ENCODE measurements at regions not wholly inside any gene's neighbourhood (a gene's known extent, or its start where the extent isn't known, plus 50 kb on each side); places are given as distances from the start of the nearest gene placed in this dataset.

DNA sequence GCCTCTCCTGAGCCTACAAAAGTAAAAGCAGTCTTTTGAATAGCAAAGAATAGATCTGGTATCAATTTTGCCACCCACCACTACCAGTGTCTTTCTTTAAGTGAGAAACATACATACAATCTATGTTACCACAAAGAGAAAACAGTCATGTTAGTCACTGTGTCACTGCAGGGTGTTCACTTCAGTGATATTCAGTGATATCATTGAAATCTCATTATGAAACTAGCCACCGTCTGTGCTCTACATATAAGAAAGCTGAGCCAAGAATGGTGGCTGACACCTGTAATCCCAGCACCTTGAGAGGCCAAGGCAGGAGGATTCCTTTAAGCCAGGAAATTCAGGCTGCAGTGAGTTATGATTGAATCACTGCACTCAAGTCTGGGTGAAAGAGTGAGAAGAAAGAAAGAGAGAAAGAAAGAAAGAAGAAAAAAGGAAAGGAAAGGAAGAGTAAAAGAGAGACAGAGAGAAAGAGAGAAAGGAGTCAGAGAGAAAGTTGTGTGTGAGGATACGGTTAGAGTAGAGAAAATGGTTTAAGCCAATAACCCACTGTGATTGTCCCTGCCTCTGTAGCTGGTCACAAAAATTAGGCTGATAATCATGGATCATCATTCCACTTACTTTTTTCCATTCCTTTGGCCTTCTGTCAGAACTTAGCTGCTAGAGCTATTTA lies 847.1 kb downstream of the FAM181B start:
- Histone ChIP-seq H3K9me2 (ENCODE audit: insufficient read depth, low read length) (no peaks in the 10 kb centered on the region), H3K4me2 (ENCODE audit: low read length) (no peak overlapping the region), H2AFZ (ENCODE audit: low read length) (no peak overlapping the region), H4K20me1 (ENCODE audit: insufficient read depth, low read length) (no peaks in the 10 kb centered on the region), H3K4me3 (ENCODE audit: low read depth, low read length, poor library complexity, severe bottlenecking) (no peak overlapping the region), H3K9me3 (ENCODE audit: low read length) (no peaks in the 10 kb centered on the region), H3K79me2 (ENCODE audit: insufficient read depth, low read depth, low read length) (no peaks in the 10 kb centered on the region), H3K27ac (ENCODE audit: low read depth, low read length, poor library complexity, severe bottlenecking) (no peak overlapping the region), H3K4me1 (ENCODE audit: insufficient read depth, low read length, poor library complexity, severe bottlenecking) (no peaks in the 10 kb centered on the region), H3K36me3 (ENCODE audit: insufficient read depth, low read length) (no peaks in the 10 kb centered on the region)
- TF ChIP-seq EZH2phosphoT487 (IDR thresholded peaks at IDR 0.05; ENCODE audit: borderline replicate concordance, low read depth, low read length) (no peak), CTCF (conservative IDR thresholded peaks at IDR 0.05; ENCODE audit: low read length) (no peak)
- intact Hi-C loops (cut with micrococcal nuclease; ENCODE audit: unreplicated experiment) = no loop called here
- CTCF ChIA-PET (ENCODE audit: unreplicated experiment) = interaction anchor here (1.0 kb wide), 1 partner anchor 13 kb away, joined by 3 read pairs; no protein-coding TSS in a partner anchor
- no peak for DNase-seq (ENCODE audit: low spot score)
- BruUV-seq (replicated peaks) = no TSS peak
- POLR2A ChIA-PET = interaction anchor here (0.7 to 1.7 kb wide), 2 partner anchors 12 to 588 kb away, joined by 3 to 4 read pairs; no protein-coding TSS in a partner anchor

DNA sequence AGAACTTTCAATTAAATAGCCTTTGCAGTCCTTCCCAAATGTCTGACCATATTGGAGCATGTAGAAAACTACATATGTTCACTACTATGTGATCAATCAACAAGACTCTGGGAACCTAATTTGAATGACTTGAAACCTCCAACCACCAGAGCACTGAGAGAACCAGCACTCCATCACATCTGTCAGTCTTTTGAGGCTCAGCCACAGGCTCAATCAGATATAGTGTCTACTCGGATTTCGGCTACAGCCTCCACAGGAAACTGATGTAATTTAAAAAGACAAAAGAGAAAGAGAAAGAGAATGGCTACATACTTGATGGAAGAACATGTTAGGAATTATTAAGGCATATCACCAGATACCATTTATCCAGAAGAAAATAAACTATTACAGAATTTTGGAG lies 859.0 kb downstream of the FAM181B start:
- BruUV-seq (replicated peaks) = no TSS peak
- H3K4me3 ChIP-seq (ENCODE audit: low read depth, low read length, poor library complexity, severe bottlenecking) = no peak overlapping the region
- TF ChIP-seq EZH2phosphoT487 (IDR thresholded peaks at IDR 0.05; ENCODE audit: borderline replicate concordance, low read depth, low read length) = no peak
- no peak overlapping the region for H3K27ac ChIP-seq (ENCODE audit: low read depth, low read length, poor library complexity, severe bottlenecking)
- POLR2A ChIA-PET = interaction anchor here (0.6 to 1.6 kb wide), 2 partner anchors 13 to 729 kb away, joined by 3 to 4 read pairs; no protein-coding TSS in a partner anchor
- peak overlapping the region; percentile 38 for H3K4me2 ChIP-seq (ENCODE audit: low read length)
- H2AFZ ChIP-seq (ENCODE audit: low read length) = no peak overlapping the region
- intact Hi-C loops (cut with micrococcal nuclease; ENCODE audit: unreplicated experiment) = no loop called here
- H3K9me3 ChIP-seq (ENCODE audit: low read length) = peaks cover 4% of the 10 kb centered on the region; the same call in 1 of the 2 replicates
- no peaks in the 10 kb centered on the region for H4K20me1 ChIP-seq (ENCODE audit: insufficient read depth, low read length)
- H3K36me3 ChIP-seq (ENCODE audit: insufficient read depth, low read length) = no peaks in the 10 kb centered on the region
- H3K9me2 ChIP-seq (ENCODE audit: insufficient read depth, low read length) = no peaks in the 10 kb centered on the region
- H3K4me1 ChIP-seq (ENCODE audit: insufficient read depth, low read length, poor library complexity, severe bottlenecking) = peaks cover 33% of the 10 kb centered on the region
- no peaks in the 10 kb centered on the region for H3K79me2 ChIP-seq (ENCODE audit: insufficient read depth, low read depth, low read length)
- peak; percentile 46 for DNase-seq (ENCODE audit: low spot score)
- CTCF ChIA-PET (ENCODE audit: unreplicated experiment) = no interaction called here

DNA sequence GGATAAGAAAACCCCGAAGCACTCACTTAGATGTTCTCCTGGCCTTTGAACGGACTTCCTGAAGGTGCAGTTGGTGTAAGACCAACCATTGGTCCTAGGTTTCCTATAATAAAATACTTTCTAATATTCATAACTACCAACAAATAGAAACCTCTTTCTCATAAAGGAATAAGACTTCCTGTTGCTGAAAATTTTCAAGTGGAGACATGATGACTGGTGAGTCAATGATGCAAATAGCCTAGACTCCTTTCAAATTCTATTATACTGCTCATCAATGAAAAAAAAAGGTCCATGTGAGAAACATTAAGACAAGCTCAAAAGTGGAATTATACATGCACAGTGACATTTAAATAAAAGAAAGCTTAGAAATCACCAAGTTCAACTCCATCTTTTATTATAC lies 862.8 kb downstream of the FAM181B start:
- POLR2A ChIA-PET = interaction anchor here (0.7 to 1.5 kb wide), 4 partner anchors 11 to 53 kb away, joined by 3 to 4 read pairs (median 3); no protein-coding TSS in a partner anchor
- no TSS peak for BruUV-seq (replicated peaks)
- peaks cover 49% of the 10 kb centered on the region for H3K4me1 ChIP-seq (ENCODE audit: insufficient read depth, low read length, poor library complexity, severe bottlenecking)
- no peaks in the 10 kb centered on the region for H3K36me3 ChIP-seq (ENCODE audit: insufficient read depth, low read length)
- H3K9me2 ChIP-seq (ENCODE audit: insufficient read depth, low read length) = no peaks in the 10 kb centered on the region
- TF ChIP-seq CTCF (conservative IDR thresholded peaks at IDR 0.05; ENCODE audit: low read length) = no peak
- TF ChIP-seq EZH2phosphoT487 (IDR thresholded peaks at IDR 0.05; ENCODE audit: borderline replicate concordance, low read depth, low read length) = no peak
- H3K79me2 ChIP-seq (ENCODE audit: insufficient read depth, low read depth, low read length) = no peaks in the 10 kb centered on the region
- peak overlapping the region; percentile 58 for H3K4me3 ChIP-seq (ENCODE audit: low read depth, low read length, poor library complexity, severe bottlenecking)
- no peak overlapping the region; the same call in 1 of the 2 replicates for H2AFZ ChIP-seq (ENCODE audit: low read length)
- H3K4me2 ChIP-seq (ENCODE audit: low read length) = peak overlapping the region; percentile 65
- H4K20me1 ChIP-seq (ENCODE audit: insufficient read depth, low read length) = no peaks in the 10 kb centered on the region
- H3K27ac ChIP-seq (ENCODE audit: low read depth, low read length, poor library complexity, severe bottlenecking) = no peak overlapping the region
- DNase-seq (ENCODE audit: low spot score) = no peak
- H3K9me3 ChIP-seq (ENCODE audit: low read length) = peaks cover 12% of the 10 kb centered on the region; the same call in 1 of the 2 replicates
- intact Hi-C loops (cut with micrococcal nuclease; ENCODE audit: unreplicated experiment) = no loop called here
- CTCF ChIA-PET (ENCODE audit: unreplicated experiment) = interaction anchor here (1.5 kb wide), 1 partner anchor 83 kb away, joined by 3 read pairs; no protein-coding TSS in a partner anchor
